ENCODE measurements at regions not wholly inside any gene's neighbourhood (a gene's known extent, or its start where the extent isn't known, plus 50 kb on each side); places are given as distances from the start of the nearest gene placed in this dataset.
A peak's percentile ranks its signal among the peaks of the same experiment; 100 is the strongest.

GRCh38 chr1:101112051-101112780 is 86.6 kb upstream of the DPH5 start:
- WGBS, 2 donors = 60 to 61% methylated on average over 6 of the region's 6 CpGs
- TF ChIP-seq EP300 (IDR thresholded peaks at IDR 0.05) = peak in 1 of 2 donors; percentile 14
- TF ChIP-seq CTCF (IDR thresholded peaks at IDR 0.05) = no peak
- TF ChIP-seq POLR2A (IDR thresholded peaks at IDR 0.05) = no peak
- DNase-seq (ENCODE audit: low spot score in 2 of 2) = peak in 1 of 2 donors; percentile 19
- no peaks in the 10 kb centered on the region for H3K27me3 ChIP-seq
- H3K9me3 ChIP-seq = no peaks in the 10 kb centered on the region
- no peaks in the 10 kb centered on the region for H3K4me1 ChIP-seq
- peak overlapping the region in 3 of 4 donors; percentile 15 to 34 (median 17) for H3K27ac ChIP-seq
- H3K4me3 ChIP-seq = no peak overlapping the region
- no peaks in the 10 kb centered on the region for H3K36me3 ChIP-seq

GRCh38 chr1:101111461-101111860 is 85.9 kb upstream of the DPH5 start:
- Histone ChIP-seq H3K36me3 (no peaks in the 10 kb centered on the region), H3K9me3 (no peaks in the 10 kb centered on the region), H3K4me3 (no peak overlapping the region), H3K27me3 (no peaks in the 10 kb centered on the region), H3K4me1 (no peaks in the 10 kb centered on the region), H3K27ac (peak overlapping the region in 1 of 4 donors; percentile 34)
- DNase-seq (ENCODE audit: low spot score in 2 of 2) = no peak
- WGBS, 2 donors = 73 to 77% methylated on average over 1 of the region's 1 CpG
- no peak for TF ChIP-seq CTCF (IDR thresholded peaks at IDR 0.05)
- TF ChIP-seq POLR2A (IDR thresholded peaks at IDR 0.05) = no peak
- no peak for TF ChIP-seq EP300 (IDR thresholded peaks at IDR 0.05)

GRCh38 chr1:101109791-101110190 is 84.2 kb upstream of the DPH5 start:
- H3K4me1 ChIP-seq = no peaks in the 10 kb centered on the region
- H3K36me3 ChIP-seq = no peaks in the 10 kb centered on the region
- no peak overlapping the region for H3K27ac ChIP-seq
- no peaks in the 10 kb centered on the region for H3K9me3 ChIP-seq
- no peak for DNase-seq (ENCODE audit: low spot score in 2 of 2)
- WGBS, 2 donors = 81 to 96% methylated on average over 1 of the region's 1 CpG
- H3K27me3 ChIP-seq = no peaks in the 10 kb centered on the region
- H3K4me3 ChIP-seq = no peak overlapping the region
- TF ChIP-seq CTCF (IDR thresholded peaks at IDR 0.05) (no peak), POLR2A (IDR thresholded peaks at IDR 0.05) (no peak), EP300 (IDR thresholded peaks at IDR 0.05) (no peak)

GRCh38 chr1:101108111-101108500 is 82.5 kb upstream of the DPH5 start:
- no peaks in the 10 kb centered on the region for H3K27me3 ChIP-seq
- WGBS, 2 donors = 80 to 92% methylated on average over 3 of the region's 3 CpGs
- TF ChIP-seq EP300 (IDR thresholded peaks at IDR 0.05) = no peak
- TF ChIP-seq POLR2A (IDR thresholded peaks at IDR 0.05) = no peak
- TF ChIP-seq CTCF (IDR thresholded peaks at IDR 0.05) = no peak
- no peaks in the 10 kb centered on the region for H3K4me1 ChIP-seq
- H3K27ac ChIP-seq = no peak overlapping the region
- no peaks in the 10 kb centered on the region for H3K9me3 ChIP-seq
- no peaks in the 10 kb centered on the region for H3K36me3 ChIP-seq
- DNase-seq (ENCODE audit: low spot score in 2 of 2) = no peak
- H3K4me3 ChIP-seq = no peak overlapping the region

GRCh38 chr1:101107496-101108110 is 82.0 kb upstream of the DPH5 start:
- no peak for DNase-seq (ENCODE audit: low spot score in 2 of 2)
- TF ChIP-seq EP300 (IDR thresholded peaks at IDR 0.05) = no peak
- no peak for TF ChIP-seq POLR2A (IDR thresholded peaks at IDR 0.05)
- no peak for TF ChIP-seq CTCF (IDR thresholded peaks at IDR 0.05)
- WGBS, 2 donors = 84 to 94% methylated on average over 2 of the region's 2 CpGs
- H3K4me3 ChIP-seq = no peak overlapping the region
- H3K36me3 ChIP-seq = no peaks in the 10 kb centered on the region
- no peak overlapping the region for H3K27ac ChIP-seq
- H3K4me1 ChIP-seq = no peaks in the 10 kb centered on the region
- no peaks in the 10 kb centered on the region for H3K9me3 ChIP-seq
- no peaks in the 10 kb centered on the region for H3K27me3 ChIP-seq

Data from tibial nerve (tissue), 4 donors.